Body of pancreas (tissue), 4 donors: ENCODE measurements at regions not wholly inside any gene's neighbourhood (a gene's known extent, or its start where the extent isn't known, plus 50 kb on each side); places are given as distances from the start of the nearest gene placed in this dataset.

Source experiments
- ATAC-seq: fragments of 150-250 bp; one replicate; pipeline ENCODE4 v1.9.1; 2016
- DNase-seq, 4 donors: peaks; one replicate each; pipeline ENCODE4 v3.0.0-alpha.2; 2019
- H3K27ac ChIP-seq, 4 donors: fragments of 200-600 bp; sonication (generic); 1 replicate in 3 of 4; 2 replicates in 1 of 4; pipeline versions ENCODE4 v1.5.1 to v1.6.1; 2016 to 2019; ENCODE audit warnings: mild to moderate bottlenecking in 1 of 4, mixed read lengths in 1 of 4, moderate library complexity in 1 of 4
- H3K27me3 ChIP-seq, 2 donors: fragments of 200-600 bp; sonication (generic); one replicate each; pipeline ENCODE4 v1.6.0; 2016; ENCODE audit warnings: mild to moderate bottlenecking in 1 of 2
- H3K36me3 ChIP-seq, 2 donors: fragments of 200-600 bp; sonication (generic); replicated peaks in 1 of 2; 2 replicates each; pipeline ENCODE4 v1.5.1; 2016; ENCODE audit warnings: low read depth in 2 of 2; ENCODE audit not compliant: insufficient read depth in 1 of 2
- H3K4me1 ChIP-seq: fragments of 200-600 bp; sonication (generic); one replicate; pipeline ENCODE4 v1.6.0; 2016
- H3K4me3 ChIP-seq, 2 donors: fragments of 200-600 bp; sonication (generic); 1 replicate in 1 of 2; 2 replicates in 1 of 2; pipeline ENCODE4 v1.5.1; 2016 to 2019
- H3K9me3 ChIP-seq, 3 donors: fragments of 200-600 bp; sonication (generic); 1 replicate in 2 of 3; 2 replicates in 1 of 3; pipeline ENCODE4 v1.5.1; 2016
- CTCF ChIP-seq, 7 experiments: fragments of 450-650 bp in 4 of 7; fragments of 200-600 bp in 3 of 7; sonication (generic) in 3 of 7; IDR thresholded peaks; one replicate each; pipeline ENCODE4 v1.5.1; 2016 to 2019; ENCODE audit warnings: antibody characterized with exemption in 7 of 7
- POLR2A ChIP-seq, 3 donors: fragments of 450-650 bp; IDR thresholded peaks; one replicate each; pipeline ENCODE4 v1.6.1; 2016; ENCODE audit warnings: antibody characterized with exemption in 3 of 3, mild to moderate bottlenecking in 2 of 3
- WGBS, 2 donors: methylation state at CpG; one replicate each; pipeline ENCODE4 v1.1.5; 2017; 5-methylcytosine and 5-hydroxymethylcytosine counted together
- intact Hi-C: fragments of 100-400 bp; cut with DNase I; formaldehyde crosslinking; loops from one replicate; pipeline ENCODE4 v1.15.1; 2023

- no peak for DNase-seq
These were observed 1560.6 kb upstream of the SLC39A10 start for GRCh38 chr2:194096402-194096801.

GRCh38 chr2:194095359-194095758 is 1561.7 kb upstream of the SLC39A10 start:
- no peaks in the 10 kb centered on the region for H3K36me3 ChIP-seq
- no peaks in the 10 kb centered on the region for H3K9me3 ChIP-seq
- H3K27ac ChIP-seq, result no peak overlapping the region
- no peak overlapping the region for H3K4me3 ChIP-seq
- TF ChIP-seq CTCF (IDR thresholded peaks at IDR 0.05) (no peak), POLR2A (IDR thresholded peaks at IDR 0.05) (no peak)
- no peaks in the 10 kb centered on the region for H3K27me3 ChIP-seq
- WGBS, 2 donors, result 26 to 33% methylated on average over 1 of the region's 1 CpG
- H3K4me1 ChIP-seq, result no peaks in the 10 kb centered on the region
- ATAC-seq, result no peak
- DNase-seq, result no peak
- intact Hi-C loops, result no loop called here

More at GRCh38 chr2:194096402-194096801, 1560.6 kb upstream of the SLC39A10 start:
- 7 to 13% methylated on average over 3 of the region's 3 CpGs for WGBS, 2 donors
- Histone ChIP-seq H3K36me3 (no peaks in the 10 kb centered on the region), H3K9me3 (no peaks in the 10 kb centered on the region), H3K4me1 (no peaks in the 10 kb centered on the region), H3K4me3 (no peak overlapping the region), H3K27me3 (no peaks in the 10 kb centered on the region), H3K27ac (no peak overlapping the region)
- TF ChIP-seq POLR2A (IDR thresholded peaks at IDR 0.05), result no peak
- TF ChIP-seq CTCF (IDR thresholded peaks at IDR 0.05), result no peak
- intact Hi-C loops, result no loop called here
- no peak for ATAC-seq

DNA sequence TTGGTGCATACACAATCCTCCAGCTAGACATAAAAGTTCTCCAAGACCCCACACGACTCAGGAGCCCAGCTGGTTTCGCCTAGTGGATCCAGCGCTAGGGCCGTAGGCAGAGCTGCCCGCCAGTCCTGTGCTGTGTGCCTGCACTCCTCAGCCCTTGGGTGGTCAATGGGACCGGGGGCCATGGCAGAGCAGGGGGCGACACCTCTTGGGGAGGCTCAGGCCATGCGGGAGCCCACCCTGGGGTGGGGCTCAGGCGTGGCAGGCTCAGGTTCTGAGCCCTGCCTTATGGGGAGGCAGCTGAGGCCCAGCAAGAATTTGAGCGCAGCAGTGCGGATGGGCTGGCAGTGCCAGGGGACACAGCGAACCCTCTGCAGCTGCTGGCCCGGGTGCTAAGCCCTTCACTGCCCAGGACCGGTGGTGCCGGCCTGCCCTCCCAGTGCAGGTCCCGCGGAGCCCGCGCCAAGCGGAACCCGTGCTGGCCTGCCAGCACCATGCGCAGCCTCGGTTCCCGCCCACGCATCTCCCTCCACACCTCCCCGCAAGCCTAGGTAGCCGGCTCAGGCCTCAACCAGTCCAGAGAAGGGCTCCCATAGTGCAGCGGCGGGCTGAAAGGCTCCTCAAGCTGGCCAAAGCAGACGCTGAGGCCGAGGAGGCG is 1566.6 kb upstream of the SLC39A10 start:
- WGBS, 2 donors, result 79 to 82% methylated on average over 13 to 31 of the region's 32 CpGs
- TF ChIP-seq CTCF (IDR thresholded peaks at IDR 0.05) (no peak), POLR2A (IDR thresholded peaks at IDR 0.05) (no peak)
- ATAC-seq, result no peak

GRCh38 chr2:194087089-194087958 is 1569.7 kb upstream of the SLC39A10 start:
- intact Hi-C loops, result no loop called here
- DNase-seq (no peak), ATAC-seq (no peak)
- H3K4me1 ChIP-seq, result no peaks in the 10 kb centered on the region
- no peaks in the 10 kb centered on the region for H3K36me3 ChIP-seq
- 33 to 35% methylated on average over 2 of the region's 2 CpGs for WGBS, 2 donors
- H3K9me3 ChIP-seq, result no peaks in the 10 kb centered on the region
- no peak overlapping the region for H3K27ac ChIP-seq
- TF ChIP-seq POLR2A (IDR thresholded peaks at IDR 0.05) (no peak), CTCF (IDR thresholded peaks at IDR 0.05) (no peak)
- no peaks in the 10 kb centered on the region for H3K27me3 ChIP-seq
- H3K4me3 ChIP-seq, result no peak overlapping the region

More for the DNA sequence above, 1566.6 kb upstream of the SLC39A10 start:
- H3K27ac ChIP-seq, result no peak overlapping the region
- H3K4me1 ChIP-seq, result no peaks in the 10 kb centered on the region
- no peak overlapping the region for H3K4me3 ChIP-seq
- H3K36me3 ChIP-seq, result no peaks in the 10 kb centered on the region
- DNase-seq, result no peak
- intact Hi-C loops, result no loop called here
- no peaks in the 10 kb centered on the region for H3K9me3 ChIP-seq
- H3K27me3 ChIP-seq, result no peaks in the 10 kb centered on the region
